A549 (cell line): ENCODE measurements at regions not wholly inside any gene's neighbourhood (a gene's known extent, or its start where the extent isn't known, plus 50 kb on each side); places are given as distances from the start of the nearest gene placed in this dataset.
A peak's percentile ranks its signal among the peaks of the same experiment; 100 is the strongest.

ENCODE experiments used
- ATAC-seq, 2 experiments: fragments of 200-7000 bp in 1 of 2; fragments of >200 bp in 1 of 2; cut with Nextera tagmentation in 1 of 2; cut with Tn5 transposase in 1 of 2; 3 replicates each; pipeline versions ENCODE4 v1.8.0 to v1.9.1; 2018 to 2020; ENCODE audit warnings: mild to moderate bottlenecking in 1 of 2, moderate library complexity in 1 of 2
- CTCF ChIA-PET: fragments of 300-600 bp; sonication (Branson Sonifier 250); formaldehyde crosslinking; extraction: SDS; loops from one replicate; lab custom pipeline; 2021; ENCODE audit warnings: antibody characterized with exemption, inconsistent platforms; lab: Yijun Ruan, JAX
- POLR2A ChIA-PET: fragments of 350-600 bp; formaldehyde crosslinking; extraction: SDS; loops from one replicate; lab custom pipeline; 2021; ENCODE audit warnings: antibody characterized with exemption, inconsistent platforms; lab: Yijun Ruan, JAX
- DNase-seq, 2 experiments: peaks; one replicate each; pipeline versions ENCODE4 v3.0.0 to v3.0.0-alpha.2; 2011 to 2016; ENCODE audit warnings: low read depth in 1 of 2, low spot score in 1 of 2
- FAIRE-seq: peaks from 2 replicates; lab custom pipeline; 2011; peaks lifted over from hg19 to GRCh38; lab: Jason Lieb, UNC
- H3K27ac ChIP-seq, 2 experiments: fragments of >200 bp; sonication (Bioruptor Twin); formaldehyde crosslinking; 3 replicates each; pipeline ENCODE4 v1.5.1; 2016 to 2017
- H3K4me1 ChIP-seq: fragments of >200 bp; sonication (Bioruptor Twin); formaldehyde crosslinking; 3 replicates; pipeline ENCODE4 v1.6.1; 2016
- H3K4me2 ChIP-seq: fragments of >200 bp; sonication (Bioruptor Twin); formaldehyde crosslinking; 3 replicates; pipeline ENCODE4 v1.6.1; 2016
- H3K4me3 ChIP-seq: fragments of >200 bp; sonication (Bioruptor Twin); formaldehyde crosslinking; 3 replicates; pipeline ENCODE4 v1.5.1; 2016
- H3K9me3 ChIP-seq: fragments of >200 bp; sonication (Bioruptor Twin); formaldehyde crosslinking; 3 replicates; pipeline ENCODE4 v1.6.1; 2016
- BHLHE40 ChIP-seq: IDR thresholded peaks from 2 replicates; pipeline ENCODE4 v1.6.1; 2012; ENCODE audit warnings: low read depth, low read length, inconsistent platforms
- CBX8 ChIP-seq: fragments of 200-600 bp; sonication (generic); IDR thresholded peaks from 2 replicates; pipeline ENCODE4 v1.6.1; 2016
- CEBPB ChIP-seq, 2 experiments: fragments of >200 bp in 1 of 2; sonication (Bioruptor Twin) in 1 of 2; formaldehyde crosslinking in 1 of 2; IDR thresholded peaks; 2 replicates each; pipeline ENCODE4 v1.6.1; 2012 to 2016
- FOSL2 ChIP-seq, 2 experiments: fragments of 450-650 bp in 1 of 2; fragments of >200 bp in 1 of 2; sonication (Bioruptor Twin) in 1 of 2; formaldehyde crosslinking; IDR thresholded peaks; 2 replicates each; pipeline versions ENCODE4 v1.5.0 to v1.6.1; 2016 to 2020; ENCODE audit warnings: mild to moderate bottlenecking in 1 of 2, moderate library complexity in 1 of 2
- HDAC2 ChIP-seq: fragments of 200-600 bp; sonication (generic); IDR thresholded peaks from 2 replicates; pipeline ENCODE4 v1.6.1; 2016
- HOXB13 ChIP-seq: fragments of 250-450 bp; sonication (Bioruptor Pico); IDR thresholded peaks from 2 replicates; pipeline ENCODE4 v1.5.0; 2020; ENCODE audit warnings: low read depth, mild to moderate bottlenecking, moderate library complexity
- HOXB5 ChIP-seq: fragments of 250-450 bp; sonication (Bioruptor Pico); IDR thresholded peaks from 2 replicates; pipeline ENCODE4 v1.5.0; 2020; ENCODE audit warnings: mild to moderate bottlenecking, moderate library complexity
- JUNB ChIP-seq: fragments of >200 bp; sonication (Bioruptor Twin); formaldehyde crosslinking; IDR thresholded peaks from 2 replicates; pipeline ENCODE4 v1.6.1; 2016
- MAFK ChIP-seq: fragments of 450-650 bp; IDR thresholded peaks from 2 replicates; pipeline ENCODE4 v1.6.1; 2014; ENCODE audit not compliant: partially characterized antibody
- PHF8 ChIP-seq: fragments of 200-600 bp; sonication (generic); IDR thresholded peaks from 2 replicates; pipeline ENCODE4 v1.6.1; 2016; ENCODE audit warnings: low read depth, mild to moderate bottlenecking, antibody characterized with exemption, moderate library complexity, borderline replicate concordance
- RARB ChIP-seq: fragments of 250-450 bp; sonication (Bioruptor Pico); IDR thresholded peaks from 2 replicates; pipeline ENCODE4 v1.8.0; 2021; ENCODE audit warnings: mild to moderate bottlenecking, moderate library complexity
- SMC3 ChIP-seq: fragments of >200 bp; sonication (Bioruptor Twin); formaldehyde crosslinking; IDR thresholded peaks from 3 replicates; pipeline ENCODE4 v1.6.1; 2018; ENCODE audit warnings: inconsistent platforms
- TFCP2L1 ChIP-seq: fragments of 250-450 bp; sonication (Bioruptor Pico); IDR thresholded peaks from 2 replicates; pipeline ENCODE4 v1.5.0; 2021; ENCODE audit warnings: mild to moderate bottlenecking
- TP53 ChIP-seq: fragments of 250-450 bp; sonication (Bioruptor Pico); IDR thresholded peaks from 2 replicates; pipeline ENCODE4 v1.5.0; 2021; ENCODE audit warnings: mild to moderate bottlenecking, moderate library complexity
- ZFP36 ChIP-seq: fragments of 450-650 bp; IDR thresholded peaks from 2 replicates; pipeline ENCODE4 v1.6.1; 2014; ENCODE audit warnings: borderline replicate concordance; ENCODE audit not compliant: partially characterized antibody
- ZNF302 ChIP-seq: fragments of 250-450 bp; sonication (Bioruptor Pico); IDR thresholded peaks from 2 replicates; pipeline ENCODE4 v1.9.0; 2021; ENCODE audit warnings: inconsistent platforms, mild to moderate bottlenecking, moderate library complexity
- ZSCAN20 ChIP-seq: fragments of 250-450 bp; sonication (Bioruptor Pico); IDR thresholded peaks from 2 replicates; pipeline ENCODE4 v1.8.0; 2022; ENCODE audit warnings: mild to moderate bottlenecking, moderate library complexity
- WGBS: methylation state at CpG from one replicate; pipeline ENCODE4 v1.1.6; 2017; ENCODE audit errors: missing lambda C conversion rate; 5-methylcytosine and 5-hydroxymethylcytosine counted together
- TF ChIP-seq, protein P1 (sequence below): fragments of 450-650 bp; IDR thresholded peaks from 2 replicates; pipeline ENCODE4 v1.6.1; 2014; ENCODE audit warnings: antibody characterized with exemption
- TF ChIP-seq, protein P2 (sequence below): IDR thresholded peaks from 2 replicates; pipeline ENCODE4 v1.6.1; 2012
- TF ChIP-seq, protein P3 (sequence below): fragments of >200 bp; sonication (Bioruptor Twin); formaldehyde crosslinking; IDR thresholded peaks from 2 replicates; pipeline ENCODE4 v1.6.1; 2016
- TF ChIP-seq, protein P4 (sequence below): fragments of >200 bp; sonication (Bioruptor Twin); formaldehyde crosslinking; IDR thresholded peaks from 3 replicates; pipeline ENCODE4 v1.6.1; 2016
- TF ChIP-seq, protein P5 (sequence below): fragments of 250-450 bp; sonication (Bioruptor Pico); IDR thresholded peaks from 2 replicates; pipeline ENCODE4 v1.5.0; 2021; ENCODE audit warnings: mild to moderate bottlenecking, moderate library complexity, borderline replicate concordance
- TF ChIP-seq, protein P6 (sequence below): IDR thresholded peaks from 2 replicates; pipeline ENCODE4 v1.6.1; 2012; ENCODE audit warnings: low read depth, borderline replicate concordance

DNA sequence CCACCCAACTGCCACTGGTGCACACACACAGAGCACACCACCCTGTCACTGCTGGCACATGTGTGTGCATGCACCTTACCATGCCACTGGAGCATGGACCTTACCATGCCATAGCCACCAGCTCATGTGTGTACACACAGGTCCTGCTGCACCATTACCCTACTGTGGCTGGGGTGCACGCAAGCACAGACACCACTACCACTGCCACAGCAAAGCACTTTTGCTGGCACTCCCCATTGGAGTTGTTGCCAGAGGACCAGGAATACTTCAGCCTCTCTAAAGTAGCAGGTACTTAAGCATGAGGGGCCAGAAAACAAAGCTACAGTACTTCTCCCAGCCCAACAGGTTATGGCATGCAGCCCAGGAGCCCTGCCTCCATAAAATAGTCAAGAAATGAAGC is 404.8 kb downstream of the MBD2 start:
- Histone ChIP-seq H3K27ac (peak overlapping the region in 1 of 2 experiments; percentile 74; a peak in 3 of 6 replicates), H3K4me1 (0 out of 3 replicates have a peak, but pooled peaks cover 4% of the 10 kb centered on the region), H3K4me2 (no peak overlapping the region), H3K4me3 (no peak overlapping the region), H3K9me3 (no peaks in the 10 kb centered on the region)
- ChIA-PET POLR2A (no interaction called here), CTCF (no interaction called here)
- ATAC-seq = no peak
- WGBS = 20% methylated on average over 1 of the region's 1 CpG
- TF ChIP-seq ZSCAN20 (CRISPR knock-in tag) = no peak
- no peak for TF ChIP-seq CEBPB (IDR thresholded peaks at IDR 0.05)
- TF ChIP-seq, protein P1, sequence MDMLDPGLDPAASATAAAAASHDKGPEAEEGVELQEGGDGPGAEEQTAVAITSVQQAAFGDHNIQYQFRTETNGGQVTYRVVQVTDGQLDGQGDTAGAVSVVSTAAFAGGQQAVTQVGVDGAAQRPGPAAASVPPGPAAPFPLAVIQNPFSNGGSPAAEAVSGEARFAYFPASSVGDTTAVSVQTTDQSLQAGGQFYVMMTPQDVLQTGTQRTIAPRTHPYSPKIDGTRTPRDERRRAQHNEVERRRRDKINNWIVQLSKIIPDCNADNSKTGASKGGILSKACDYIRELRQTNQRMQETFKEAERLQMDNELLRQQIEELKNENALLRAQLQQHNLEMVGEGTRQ = no peak
- TF ChIP-seq, protein P2, sequence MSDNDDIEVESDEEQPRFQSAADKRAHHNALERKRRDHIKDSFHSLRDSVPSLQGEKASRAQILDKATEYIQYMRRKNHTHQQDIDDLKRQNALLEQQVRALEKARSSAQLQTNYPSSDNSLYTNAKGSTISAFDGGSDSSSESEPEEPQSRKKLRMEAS = no peak
- no peak for TF ChIP-seq HDAC2
- no peak for TF ChIP-seq MAFK
- TF ChIP-seq, protein P3, sequence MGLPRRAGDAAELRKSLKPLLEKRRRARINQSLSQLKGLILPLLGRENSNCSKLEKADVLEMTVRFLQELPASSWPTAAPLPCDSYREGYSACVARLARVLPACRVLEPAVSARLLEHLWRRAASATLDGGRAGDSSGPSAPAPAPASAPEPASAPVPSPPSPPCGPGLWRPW = no peak
- no peak for TF ChIP-seq HOXB5 (CRISPR knock-in tag)
- TF ChIP-seq SMC3 = no peak
- no peak for FAIRE-seq
- no peak for DNase-seq

DNA sequence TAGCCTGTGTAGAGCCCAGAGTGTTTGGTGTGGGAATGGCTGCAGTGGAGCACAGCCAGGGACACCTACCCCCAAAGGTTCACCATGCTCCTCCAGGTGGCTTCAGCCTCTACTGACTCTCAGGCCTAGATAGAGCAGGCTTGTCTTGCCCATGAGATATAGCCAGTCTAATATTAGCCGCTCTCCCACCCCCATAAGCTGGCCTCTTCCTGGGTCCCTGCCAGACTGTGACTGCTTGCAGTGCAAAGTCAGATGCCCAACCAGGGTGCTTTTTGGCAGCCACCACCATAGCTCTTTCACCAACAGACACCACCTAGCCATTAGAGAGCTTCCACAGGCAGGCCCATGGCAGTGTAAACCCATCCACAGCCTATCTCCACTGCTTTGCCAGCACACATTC is 405.3 kb downstream of the MBD2 start:
- no CpG with 5 or more reads among the region's 1 CpG for WGBS
- no peak for ATAC-seq
- CTCF ChIA-PET = no interaction called here

DNA sequence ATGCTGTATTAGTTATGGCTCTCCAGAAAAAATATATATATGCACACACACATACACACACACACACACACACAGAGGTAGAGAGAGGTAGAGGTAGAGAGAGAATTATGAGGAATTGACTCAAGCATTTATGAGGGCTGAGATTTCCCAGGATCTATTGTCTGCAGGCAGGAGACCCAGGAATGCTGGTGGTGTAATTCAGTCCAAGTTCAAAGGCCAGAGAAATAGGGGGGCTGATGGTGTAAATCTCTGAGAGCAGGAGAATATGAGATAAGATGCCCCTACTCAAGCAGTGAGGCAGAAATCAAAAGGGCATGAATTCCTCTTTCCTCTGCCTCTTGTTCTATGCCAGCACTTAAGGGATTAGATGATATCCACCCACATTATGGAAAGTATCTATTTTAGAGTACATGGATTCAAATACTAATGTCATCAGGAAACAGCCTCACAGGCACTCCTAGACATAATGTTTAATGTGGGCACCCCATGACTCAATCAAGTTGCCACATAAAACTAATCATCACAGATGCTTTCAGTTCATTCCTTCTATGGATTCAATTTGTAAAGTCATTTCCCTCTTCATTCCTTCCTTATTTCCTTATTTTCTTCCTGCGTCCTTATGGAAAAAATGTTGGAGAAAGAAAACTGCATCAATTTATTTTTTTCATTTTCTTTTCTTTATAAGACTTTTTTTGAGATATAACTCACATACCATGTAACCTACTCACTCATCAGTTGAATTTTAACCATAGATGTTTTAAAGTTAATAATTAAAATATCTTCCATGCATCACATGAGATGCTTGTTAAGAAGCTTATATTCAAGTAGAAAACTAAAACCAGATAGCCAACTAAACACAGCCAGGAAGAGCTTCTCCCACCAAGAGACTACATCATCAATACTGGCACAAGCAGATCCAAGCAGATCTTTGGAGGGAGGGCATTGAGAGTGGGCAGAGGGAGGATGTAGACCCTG is 406.2 kb downstream of the MBD2 start:
- WGBS = 4% methylated on average over 1 of the region's 1 CpG
- FAIRE-seq = no peak
- CTCF ChIA-PET = no interaction called here
- POLR2A ChIA-PET = no interaction called here
- no peak overlapping the region for H3K4me3 ChIP-seq
- H3K9me3 ChIP-seq = no peaks in the 10 kb centered on the region
- peak overlapping the region; percentile 37 for H3K4me2 ChIP-seq
- DNase-seq = peak in 1 of 2 experiments; percentile 2
- 0 out of 3 replicates have a peak, but pooled peaks cover 4% of the 10 kb centered on the region for H3K4me1 ChIP-seq
- H3K27ac ChIP-seq = peak overlapping the region; percentile 60 to 74; a peak in 5 of 6 replicates
- peak; percentile 23 to 50; a peak in 2 of 6 replicates for ATAC-seq
- TF ChIP-seq PHF8 (no peak), FOSL2 (IDR thresholded peaks at IDR 0.05) (peak; percentile 11; the same call in 1 of the 2 replicates), FOSL2 (CRISPR knock-in tag; IDR thresholded peaks at IDR 0.05) (no peak), JUNB (peak; percentile 28; the same call in 1 of the 2 replicates), CBX8 (no peak), TP53 (CRISPR knock-in tag) (no peak), ZFP36 (no peak), ZNF302 (CRISPR knock-in tag) (no peak)
- TF ChIP-seq, protein P4, sequence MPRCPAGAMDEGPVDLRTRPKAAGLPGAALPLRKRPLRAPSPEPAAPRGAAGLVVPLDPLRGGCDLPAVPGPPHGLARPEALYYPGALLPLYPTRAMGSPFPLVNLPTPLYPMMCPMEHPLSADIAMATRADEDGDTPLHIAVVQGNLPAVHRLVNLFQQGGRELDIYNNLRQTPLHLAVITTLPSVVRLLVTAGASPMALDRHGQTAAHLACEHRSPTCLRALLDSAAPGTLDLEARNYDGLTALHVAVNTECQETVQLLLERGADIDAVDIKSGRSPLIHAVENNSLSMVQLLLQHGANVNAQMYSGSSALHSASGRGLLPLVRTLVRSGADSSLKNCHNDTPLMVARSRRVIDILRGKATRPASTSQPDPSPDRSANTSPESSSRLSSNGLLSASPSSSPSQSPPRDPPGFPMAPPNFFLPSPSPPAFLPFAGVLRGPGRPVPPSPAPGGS = no peak
- TF ChIP-seq, protein P5, sequence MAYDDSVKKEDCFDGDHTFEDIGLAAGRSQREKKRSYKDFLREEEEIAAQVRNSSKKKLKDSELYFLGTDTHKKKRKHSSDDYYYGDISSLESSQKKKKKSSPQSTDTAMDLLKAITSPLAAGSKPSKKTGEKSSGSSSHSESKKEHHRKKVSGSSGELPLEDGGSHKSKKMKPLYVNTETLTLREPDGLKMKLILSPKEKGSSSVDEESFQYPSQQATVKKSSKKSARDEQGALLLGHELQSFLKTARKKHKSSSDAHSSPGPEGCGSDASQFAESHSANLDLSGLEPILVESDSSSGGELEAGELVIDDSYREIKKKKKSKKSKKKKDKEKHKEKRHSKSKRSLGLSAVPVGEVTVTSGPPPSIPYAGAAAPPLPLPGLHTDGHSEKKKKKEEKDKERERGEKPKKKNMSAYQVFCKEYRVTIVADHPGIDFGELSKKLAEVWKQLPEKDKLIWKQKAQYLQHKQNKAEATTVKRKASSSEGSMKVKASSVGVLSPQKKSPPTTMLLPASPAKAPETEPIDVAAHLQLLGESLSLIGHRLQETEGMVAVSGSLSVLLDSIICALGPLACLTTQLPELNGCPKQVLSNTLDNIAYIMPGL (CRISPR knock-in tag) = no peak

More for the DNA sequence above, 405.3 kb downstream of the MBD2 start:
- H3K4me1 ChIP-seq = 0 out of 3 replicates have a peak, but pooled peaks cover 4% of the 10 kb centered on the region
- H3K4me3 ChIP-seq = no peak overlapping the region
- TF ChIP-seq, protein P2 = no peak
- TF ChIP-seq RARB (CRISPR knock-in tag) (no peak), BHLHE40 (no peak), HOXB13 (CRISPR knock-in tag) (no peak), TFCP2L1 (no peak)
- TF ChIP-seq, protein P4 = no peak
- TF ChIP-seq, protein P6, sequence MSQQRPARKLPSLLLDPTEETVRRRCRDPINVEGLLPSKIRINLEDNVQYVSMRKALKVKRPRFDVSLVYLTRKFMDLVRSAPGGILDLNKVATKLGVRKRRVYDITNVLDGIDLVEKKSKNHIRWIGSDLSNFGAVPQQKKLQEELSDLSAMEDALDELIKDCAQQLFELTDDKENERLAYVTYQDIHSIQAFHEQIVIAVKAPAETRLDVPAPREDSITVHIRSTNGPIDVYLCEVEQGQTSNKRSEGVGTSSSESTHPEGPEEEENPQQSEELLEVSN = no peak
- H3K4me2 ChIP-seq = peak overlapping the region; percentile 37; the same call in 2 of the 3 replicates
- DNase-seq (no peak), FAIRE-seq (no peak)
- POLR2A ChIA-PET = no interaction called here
- no peaks in the 10 kb centered on the region for H3K9me3 ChIP-seq
- peak overlapping the region; percentile 60 to 74; a peak in 5 of 6 replicates for H3K27ac ChIP-seq
